ENCODE measurements at regions not wholly inside any gene's neighbourhood (a gene's known extent, or its start where the extent isn't known, plus 50 kb on each side); places are given as distances from the start of the nearest gene placed in this dataset.

DNA sequence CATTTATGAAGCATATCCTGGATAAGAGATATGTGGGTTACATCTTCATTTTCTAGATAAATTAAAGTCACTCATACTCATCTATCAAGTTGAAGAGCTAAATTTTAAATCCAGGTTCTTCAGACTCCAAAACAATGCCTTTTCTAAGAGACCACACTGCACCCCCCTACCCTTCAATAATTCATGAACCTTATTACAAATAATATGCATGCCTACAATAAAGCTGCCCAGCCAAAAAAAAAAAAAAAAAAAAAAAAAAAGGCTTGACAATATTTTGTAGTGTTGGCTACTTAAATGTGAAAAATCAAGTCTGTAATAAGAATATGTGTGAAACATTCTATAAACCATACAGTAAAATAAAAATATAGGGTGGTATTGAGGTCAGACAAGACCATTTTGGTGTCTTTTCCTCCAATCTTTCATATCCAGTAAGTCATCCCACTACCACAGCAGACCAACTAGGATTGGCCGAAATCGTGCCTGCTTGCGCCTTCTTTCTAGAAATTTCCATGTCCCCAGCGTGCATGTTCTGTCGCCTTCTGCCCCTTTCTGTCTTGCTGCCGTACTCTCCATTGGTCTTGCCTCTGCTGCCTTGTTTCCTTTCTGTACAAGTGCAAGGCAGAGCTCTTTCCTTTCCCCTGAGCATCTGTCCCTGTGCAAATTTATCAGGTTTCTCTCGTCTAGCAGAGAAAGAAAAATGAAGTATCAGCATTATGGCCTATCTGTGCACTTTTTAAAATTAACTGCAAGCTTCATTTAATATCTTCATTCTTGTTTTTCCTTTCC is 92.6 kb upstream of the NDUFV2 start:
- no peaks in the 10 kb centered on the region for H3K27me3 ChIP-seq (ENCODE audit: control insufficient read depth in 1 of 2, insufficient read depth in 2 of 2, low read length in 2 of 2)
- H4K20me1 ChIP-seq (ENCODE audit: insufficient read depth, low read length), result no peaks in the 10 kb centered on the region
- no peak for ATAC-seq
- intact Hi-C loops (cut with micrococcal nuclease; ENCODE audit: unreplicated experiment), result no loop called here
- H3K4me2 ChIP-seq (ENCODE audit: low read depth, low read length), result no peak overlapping the region
- no peak overlapping the region for H2AFZ ChIP-seq (ENCODE audit: low read length)
- CTCF ChIA-PET (ENCODE audit: low intra/inter-chr PET ratio, low total read pairs), result no interaction called here
- H3K4me1 ChIP-seq (ENCODE audit: insufficient read depth, low read length), result peaks cover 8% of the 10 kb centered on the region; the same call in 1 of the 2 replicates
- no TSS peak for BruUV-seq (replicated peaks)
- POLR2A ChIA-PET, result no interaction called here
- no peak overlapping the region for H3K27ac ChIP-seq (ENCODE audit: extremely low read length, insufficient read depth, low read length)
- H3K9ac ChIP-seq (ENCODE audit: insufficient read depth, low read depth, low read length), result no peak overlapping the region
- WGBS (ENCODE audit: low lambda C conversion rate), result 73% methylated on average over 7 of the region's 7 CpGs
- H3K4me3 ChIP-seq (replicated peaks in 1 of 3; ENCODE audit: insufficient read depth in 1 of 3, low read depth in 2 of 3, low read length in 3 of 3), result no peak overlapping the region
- no peak for TF ChIP-seq ZNF614 (CRISPR knock-in tag; IDR thresholded peaks at IDR 0.05; ENCODE audit: borderline replicate concordance)
- TF ChIP-seq MAFK (conservative IDR thresholded peaks at IDR 0.05 in 1 of 2, IDR thresholded peaks at IDR 0.05 in 1 of 2; ENCODE audit: low read length in 2 of 2), result peak in 1 of 2 experiments; percentile 41; a peak in 1 of 4 replicates
- TF ChIP-seq RNF2 (conservative IDR thresholded peaks at IDR 0.05; ENCODE audit: low read depth), result no peak
- TF ChIP-seq HCFC1 (IDR thresholded peaks at IDR 0.05; ENCODE audit: low read depth, low read length), result no peak
- no peak for TF ChIP-seq NKX3-1 (CRISPR knock-in tag; IDR thresholded peaks at IDR 0.05)
- TF ChIP-seq ZNF839 (CRISPR knock-in tag; IDR thresholded peaks at IDR 0.05; ENCODE audit: borderline replicate concordance), result no peak
- peak; percentile 40 for TF ChIP-seq MAFF (IDR thresholded peaks at IDR 0.05; ENCODE audit: low read depth, low read length)
- no peak for TF ChIP-seq ZNF225 (CRISPR knock-in tag; IDR thresholded peaks at IDR 0.05)
- no peak for TF ChIP-seq ZNF263 (CRISPR knock-in tag; IDR thresholded peaks at IDR 0.05)
- DNase-seq (ENCODE audit: low spot score), result no peak
- no peaks in the 10 kb centered on the region for H3K79me2 ChIP-seq (ENCODE audit: insufficient read depth, low read length)
- in situ Hi-C loops (cut with HindIII; ENCODE audit: extremely low pct_ligation_motif_present, low pct_unique_long_range_greater_than_20kb), result no loop called here
- no peak for FAIRE-seq
- no peaks in the 10 kb centered on the region for H3K36me3 ChIP-seq (replicated peaks in 1 of 2; ENCODE audit: control insufficient read depth in 1 of 2, insufficient read depth in 2 of 2, low read length in 2 of 2)
- no peaks in the 10 kb centered on the region for H3K9me3 ChIP-seq (ENCODE audit: low read length)

- intact Hi-C loops (cut with micrococcal nuclease; ENCODE audit: unreplicated experiment), result no loop called here
- no peaks in the 10 kb centered on the region for H3K9me3 ChIP-seq (ENCODE audit: low read length)
- no peak overlapping the region for H2AFZ ChIP-seq (ENCODE audit: low read length)
- CTCF ChIA-PET (ENCODE audit: low intra/inter-chr PET ratio, low total read pairs), result no interaction called here
- no peak overlapping the region for H3K4me2 ChIP-seq (ENCODE audit: low read depth, low read length)
- H3K27me3 ChIP-seq (ENCODE audit: control insufficient read depth in 1 of 2, insufficient read depth in 2 of 2, low read length in 2 of 2), result no peaks in the 10 kb centered on the region
- H3K27ac ChIP-seq (ENCODE audit: extremely low read length, insufficient read depth, low read length), result no peak overlapping the region
- in situ Hi-C loops (cut with HindIII; ENCODE audit: extremely low pct_ligation_motif_present, low pct_unique_long_range_greater_than_20kb), result no loop called here
- H3K79me2 ChIP-seq (ENCODE audit: insufficient read depth, low read length), result no peaks in the 10 kb centered on the region
- POLR2A ChIA-PET, result no interaction called here
- H3K9ac ChIP-seq (ENCODE audit: insufficient read depth, low read depth, low read length), result no peak overlapping the region
- no peaks in the 10 kb centered on the region for H4K20me1 ChIP-seq (ENCODE audit: insufficient read depth, low read length)
- DNase-seq (ENCODE audit: low spot score), result no peak
- 25% methylated on average over 5 of the region's 5 CpGs for WGBS (ENCODE audit: low lambda C conversion rate)
- BruUV-seq (replicated peaks), result no TSS peak
- no peaks in the 10 kb centered on the region for H3K36me3 ChIP-seq (replicated peaks in 1 of 2; ENCODE audit: control insufficient read depth in 1 of 2, insufficient read depth in 2 of 2, low read length in 2 of 2)
- H3K4me3 ChIP-seq (replicated peaks in 1 of 3; ENCODE audit: insufficient read depth in 1 of 3, low read depth in 2 of 3, low read length in 3 of 3), result no peak overlapping the region
- no peak for ATAC-seq
- H3K4me1 ChIP-seq (ENCODE audit: insufficient read depth, low read length), result peaks cover 12% of the 10 kb centered on the region
- no peak for FAIRE-seq
- TF ChIP-seq, protein P1, sequence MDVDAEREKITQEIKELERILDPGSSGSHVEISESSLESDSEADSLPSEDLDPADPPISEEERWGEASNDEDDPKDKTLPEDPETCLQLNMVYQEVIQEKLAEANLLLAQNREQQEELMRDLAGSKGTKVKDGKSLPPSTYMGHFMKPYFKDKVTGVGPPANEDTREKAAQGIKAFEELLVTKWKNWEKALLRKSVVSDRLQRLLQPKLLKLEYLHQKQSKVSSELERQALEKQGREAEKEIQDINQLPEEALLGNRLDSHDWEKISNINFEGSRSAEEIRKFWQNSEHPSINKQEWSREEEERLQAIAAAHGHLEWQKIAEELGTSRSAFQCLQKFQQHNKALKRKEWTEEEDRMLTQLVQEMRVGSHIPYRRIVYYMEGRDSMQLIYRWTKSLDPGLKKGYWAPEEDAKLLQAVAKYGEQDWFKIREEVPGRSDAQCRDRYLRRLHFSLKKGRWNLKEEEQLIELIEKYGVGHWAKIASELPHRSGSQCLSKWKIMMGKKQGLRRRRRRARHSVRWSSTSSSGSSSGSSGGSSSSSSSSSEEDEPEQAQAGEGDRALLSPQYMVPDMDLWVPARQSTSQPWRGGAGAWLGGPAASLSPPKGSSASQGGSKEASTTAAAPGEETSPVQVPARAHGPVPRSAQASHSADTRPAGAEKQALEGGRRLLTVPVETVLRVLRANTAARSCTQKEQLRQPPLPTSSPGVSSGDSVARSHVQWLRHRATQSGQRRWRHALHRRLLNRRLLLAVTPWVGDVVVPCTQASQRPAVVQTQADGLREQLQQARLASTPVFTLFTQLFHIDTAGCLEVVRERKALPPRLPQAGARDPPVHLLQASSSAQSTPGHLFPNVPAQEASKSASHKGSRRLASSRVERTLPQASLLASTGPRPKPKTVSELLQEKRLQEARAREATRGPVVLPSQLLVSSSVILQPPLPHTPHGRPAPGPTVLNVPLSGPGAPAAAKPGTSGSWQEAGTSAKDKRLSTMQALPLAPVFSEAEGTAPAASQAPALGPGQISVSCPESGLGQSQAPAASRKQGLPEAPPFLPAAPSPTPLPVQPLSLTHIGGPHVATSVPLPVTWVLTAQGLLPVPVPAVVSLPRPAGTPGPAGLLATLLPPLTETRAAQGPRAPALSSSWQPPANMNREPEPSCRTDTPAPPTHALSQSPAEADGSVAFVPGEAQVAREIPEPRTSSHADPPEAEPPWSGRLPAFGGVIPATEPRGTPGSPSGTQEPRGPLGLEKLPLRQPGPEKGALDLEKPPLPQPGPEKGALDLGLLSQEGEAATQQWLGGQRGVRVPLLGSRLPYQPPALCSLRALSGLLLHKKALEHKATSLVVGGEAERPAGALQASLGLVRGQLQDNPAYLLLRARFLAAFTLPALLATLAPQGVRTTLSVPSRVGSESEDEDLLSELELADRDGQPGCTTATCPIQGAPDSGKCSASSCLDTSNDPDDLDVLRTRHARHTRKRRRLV (CRISPR knock-in tag; IDR thresholded peaks at IDR 0.05), result no peak
- TF ChIP-seq SP5 (CRISPR knock-in tag; IDR thresholded peaks at IDR 0.05; ENCODE audit: borderline replicate concordance, low read depth) (no peak), ZNF331 (CRISPR knock-in tag; IDR thresholded peaks at IDR 0.05) (no peak), NR2F6 (IDR thresholded peaks at IDR 0.05) (no peak), NR2F6 (CRISPR knock-in tag; IDR thresholded peaks at IDR 0.05) (no peak)
- TF ChIP-seq, protein P2, sequence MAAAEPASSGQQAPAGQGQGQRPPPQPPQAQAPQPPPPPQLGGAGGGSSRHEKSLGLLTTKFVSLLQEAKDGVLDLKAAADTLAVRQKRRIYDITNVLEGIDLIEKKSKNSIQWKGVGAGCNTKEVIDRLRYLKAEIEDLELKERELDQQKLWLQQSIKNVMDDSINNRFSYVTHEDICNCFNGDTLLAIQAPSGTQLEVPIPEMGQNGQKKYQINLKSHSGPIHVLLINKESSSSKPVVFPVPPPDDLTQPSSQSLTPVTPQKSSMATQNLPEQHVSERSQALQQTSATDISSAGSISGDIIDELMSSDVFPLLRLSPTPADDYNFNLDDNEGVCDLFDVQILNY (CRISPR knock-in tag; conservative IDR thresholded peaks at IDR 0.05), result no peak
Observed at GRCh38 chr18:9011431-9011830, 91.1 kb upstream of the NDUFV2 start.
